T1000 (cell line): ENCODE measurements at regions not wholly inside any gene's neighbourhood (a gene's known extent, or its start where the extent isn't known, plus 50 kb on each side); places are given as distances from the start of the nearest gene placed in this dataset.
A peak's percentile ranks its signal among the peaks of the same experiment; 100 is the strongest.

Experiments
- DNase-seq: peaks from one replicate; lab custom pipeline; 2025; ENCODE audit warnings: mixed read lengths; lab: John Stamatoyannopoulos, UW

GRCh38 chr20:22791396-22791795 lies 207.0 kb upstream of the FOXA2 start:
- no peak for DNase-seq

- no peak for DNase-seq
These were observed 207.6 kb upstream of the FOXA2 start for GRCh38 chr20:22791877-22792525.

GRCh38 chr20:22794200-22794599 lies 209.8 kb upstream of the FOXA2 start:
- no peak for DNase-seq

GRCh38 chr20:22795433-22795832 lies 211.1 kb upstream of the FOXA2 start:
- DNase-seq, result no peak

GRCh38 chr20:22795871-22796270 lies 211.5 kb upstream of the FOXA2 start:
- DNase-seq, result peak; percentile 49

- no peak for DNase-seq
These were observed 212.2 kb upstream of the FOXA2 start for GRCh38 chr20:22796469-22797077.

GRCh38 chr20:22797103-22797502 lies 212.7 kb upstream of the FOXA2 start:
- DNase-seq, result no peak

- no peak for DNase-seq
These were observed 215.3 kb upstream of the FOXA2 start for GRCh38 chr20:22799687-22800086.

GRCh38 chr20:22800129-22800528 lies 215.8 kb upstream of the FOXA2 start:
- no peak for DNase-seq

GRCh38 chr20:22801528-22801927 lies 217.2 kb upstream of the FOXA2 start:
- no peak for DNase-seq

- no peak for DNase-seq
These were observed 217.9 kb upstream of the FOXA2 start for GRCh38 chr20:22802296-22802695.

GRCh38 chr20:22805219-22805618 lies 220.8 kb upstream of the FOXA2 start:
- DNase-seq, result no peak

GRCh38 chr20:22805996-22806395 lies 221.6 kb upstream of the FOXA2 start:
- no peak for DNase-seq

- DNase-seq, result no peak
These were observed 222.7 kb upstream of the FOXA2 start for GRCh38 chr20:22807045-22807444.

- no peak for DNase-seq
These were observed 223.4 kb upstream of the FOXA2 start for GRCh38 chr20:22807646-22808244.

- DNase-seq, result no peak
These were observed 224.3 kb upstream of the FOXA2 start for GRCh38 chr20:22808628-22809027.

GRCh38 chr20:22810030-22810429 lies 225.1 kb upstream of the SSTR4 start:
- DNase-seq, result no peak

GRCh38 chr20:22810626-22811569 lies 224.2 kb upstream of the SSTR4 start:
- DNase-seq, result no peak

GRCh38 chr20:22814471-22815205 lies 220.5 kb upstream of the SSTR4 start:
- DNase-seq, result no peak

GRCh38 chr20:22815206-22815551 lies 219.9 kb upstream of the SSTR4 start:
- no peak for DNase-seq

GRCh38 chr20:22815603-22816315 lies 219.4 kb upstream of the SSTR4 start:
- no peak for DNase-seq
